Astrocyte of the spinal cord (primary cell): ENCODE measurements at regions not wholly inside any gene's neighbourhood (a gene's known extent, or its start where the extent isn't known, plus 50 kb on each side); places are given as distances from the start of the nearest gene placed in this dataset.

Experiments used
- DNase-seq: peaks from one replicate; pipeline ENCODE4 v3.0.0; 2011; ENCODE audit warnings: low read depth, low spot score
- H3K4me3 ChIP-seq: 2 replicates; pipeline ENCODE4 v1.5.1; 2011; ENCODE audit warnings: low read depth, mild to moderate bottlenecking, low read length, moderate library complexity
- CTCF ChIP-seq: IDR thresholded peaks from 2 replicates; pipeline ENCODE4 v1.5.1; 2012; ENCODE audit warnings: low read depth, mild to moderate bottlenecking, low read length, inconsistent platforms
- in situ Hi-C: cut with HindIII; loops from 2 replicates; pipeline ENCODE4 v1.10.0; 2017; ENCODE audit warnings: low sequenced_read_pairs

DNA sequence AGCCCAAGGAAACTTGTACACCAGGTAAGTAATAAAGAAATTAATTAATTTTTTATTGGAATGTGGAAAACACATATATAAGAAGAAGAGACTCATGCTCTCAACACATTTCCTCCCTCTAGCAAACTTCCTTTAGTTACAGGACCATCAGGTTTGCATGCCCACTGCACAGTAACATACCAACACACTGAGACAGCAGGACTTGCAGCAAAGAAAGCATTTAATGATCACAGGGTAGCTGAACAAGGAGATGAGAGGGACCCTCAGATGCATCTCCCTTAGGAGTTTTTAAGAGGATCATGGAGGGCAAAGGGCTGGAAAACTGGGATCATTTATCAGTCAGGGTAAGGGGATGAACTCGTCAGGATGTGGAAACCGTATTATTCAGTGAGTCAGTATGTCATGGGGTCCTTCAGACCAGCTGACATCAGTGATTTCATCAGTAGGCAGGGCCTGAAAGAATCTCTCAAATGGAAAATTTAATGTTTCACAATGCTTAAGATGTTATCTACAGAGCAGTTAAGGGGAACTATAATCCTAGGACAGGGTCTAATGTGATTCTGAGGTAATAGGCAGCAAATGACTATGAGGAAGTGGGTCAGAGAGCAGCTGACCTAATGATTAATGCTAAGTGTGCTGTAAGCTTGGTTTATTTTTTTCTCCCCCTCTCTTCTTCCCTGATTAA is 193.8 kb upstream of the RND3 start:
- H3K4me3 ChIP-seq, result no peak overlapping the region
- TF ChIP-seq CTCF, result no peak
- DNase-seq, result peak; percentile 67
- in situ Hi-C loops, result no loop called here

- no peak for DNase-seq
- no peak overlapping the region for H3K4me3 ChIP-seq
- in situ Hi-C loops, result no loop called here
- no peak for TF ChIP-seq CTCF
Observed at GRCh38 chr2:150679456-150680120, 192.1 kb upstream of the RND3 start.

- no peak for DNase-seq
- no peak for TF ChIP-seq CTCF
- no peak overlapping the region for H3K4me3 ChIP-seq
- in situ Hi-C loops, result no loop called here
Observed at GRCh38 chr2:150677551-150677950, 190.1 kb upstream of the RND3 start.

GRCh38 chr2:150676747-150677383 is 189.4 kb upstream of the RND3 start:
- no peak overlapping the region for H3K4me3 ChIP-seq

DNA sequence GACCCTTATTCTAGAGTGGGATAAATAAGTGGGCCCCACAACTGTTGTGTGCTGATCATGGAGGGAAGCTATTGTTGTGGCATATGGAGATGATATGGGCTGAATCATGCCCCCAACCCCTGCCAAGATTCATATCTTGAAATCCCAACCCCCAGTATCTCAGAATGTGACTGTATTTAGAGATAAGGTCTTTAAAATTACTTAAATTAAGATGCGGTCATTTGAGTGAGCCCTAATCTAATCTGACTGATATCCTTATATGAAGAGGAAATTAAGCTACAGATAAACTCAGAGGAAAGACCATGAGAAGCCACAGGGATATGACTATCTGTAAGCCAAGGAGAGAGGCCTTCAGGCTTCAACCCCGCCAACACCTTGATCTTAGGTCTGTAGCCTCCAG is 188.3 kb upstream of the RND3 start:
- in situ Hi-C loops, result no loop called here
- no peak for TF ChIP-seq CTCF
- DNase-seq, result no peak
- H3K4me3 ChIP-seq, result no peak overlapping the region

More at GRCh38 chr2:150676747-150677383, 189.4 kb upstream of the RND3 start:
- DNase-seq, result no peak
- in situ Hi-C loops, result no loop called here
- TF ChIP-seq CTCF, result no peak

GRCh38 chr2:150674283-150674682 is 186.8 kb upstream of the RND3 start:
- H3K4me3 ChIP-seq, result no peak overlapping the region
- TF ChIP-seq CTCF, result no peak
- DNase-seq, result no peak
- in situ Hi-C loops, result no loop called here
